ENCODE measurements at regions not wholly inside any gene's neighbourhood (a gene's known extent, or its start where the extent isn't known, plus 50 kb on each side); places are given as distances from the start of the nearest gene placed in this dataset.

- no peak for TF ChIP-seq POLR2AphosphoS5 (IDR thresholded peaks at IDR 0.05; ENCODE audit: low read depth, low read length)
- no peak for TF ChIP-seq POLR2A (IDR thresholded peaks at IDR 0.05; ENCODE audit: low read depth, low read length)
Measured at GRCh38 chr9:134221273-134222017, 57.1 kb upstream of the RNU6ATAC start.
